H1 (cell line): ENCODE measurements at regions not wholly inside any gene's neighbourhood (a gene's known extent, or its start where the extent isn't known, plus 50 kb on each side); places are given as distances from the start of the nearest gene placed in this dataset.

Experiments used
- CTCF ChIA-PET: fragments of 300-600 bp; sonication (Branson Sonifier 250); formaldehyde crosslinking; loops from one replicate; lab custom pipeline; 2021; ENCODE audit not compliant: partially characterized antibody; lab: Charles Lee
- POLR2A ChIA-PET: fragments of 300-600 bp; sonication (Branson Sonifier 250); formaldehyde crosslinking; loops from one replicate; lab custom pipeline; 2021; ENCODE audit warnings: inconsistent platforms; ENCODE audit not compliant: partially characterized antibody; lab: Charles Lee
- DNase-seq, 2 experiments: peaks; one replicate each; pipeline versions ENCODE4 v3.0.0 to v3.0.0-alpha.2; 2010 to 2022; ENCODE audit warnings: low spot score in 2 of 2, low read depth in 1 of 2, mixed read lengths in 1 of 2
- FAIRE-seq: peaks from 2 replicates; lab custom pipeline; 2011; peaks lifted over from hg19 to GRCh38; lab: Jason Lieb, UNC
- H2AFZ ChIP-seq: 2 replicates; pipeline ENCODE4 v1.8.1; 2012; ENCODE audit warnings: low read length, inconsistent platforms
- H2AK5ac ChIP-seq: 2 replicates; pipeline ENCODE4 v1.6.1; 2013; ENCODE audit warnings: low read depth, low read length
- H2BK120ac ChIP-seq: replicated peaks from 2 replicates; pipeline ENCODE3; 2013; ENCODE audit warnings: low read depth, low read length, inconsistent platforms
- H2BK12ac ChIP-seq: 2 replicates; pipeline ENCODE4 v1.6.1; 2013; ENCODE audit warnings: low read depth, low read length
- H2BK15ac ChIP-seq: 2 replicates; pipeline ENCODE4 v1.6.1; 2013; ENCODE audit warnings: low read length
- H2BK20ac ChIP-seq: 2 replicates; pipeline ENCODE4 v1.6.1; 2013; ENCODE audit warnings: low read length
- H2BK5ac ChIP-seq: 2 replicates; pipeline ENCODE4 v1.6.1; 2013; ENCODE audit warnings: low read depth, low read length
- H3K14ac ChIP-seq: 2 replicates; pipeline ENCODE4 v1.6.1; 2013; ENCODE audit warnings: inconsistent platforms; ENCODE audit not compliant: insufficient read length
- H3K18ac ChIP-seq: 2 replicates; pipeline ENCODE4 v1.6.1; 2013; ENCODE audit warnings: low read length; ENCODE audit errors: extremely low read depth
- H3K23ac ChIP-seq: 2 replicates; pipeline ENCODE4 v1.6.1; 2013; ENCODE audit warnings: inconsistent platforms; ENCODE audit not compliant: insufficient read length
- H3K23me2 ChIP-seq: 2 replicates; pipeline ENCODE4 v1.6.1; 2013; ENCODE audit warnings: low read depth, low read length
- H3K27ac ChIP-seq: 2 replicates; pipeline ENCODE4 v1.6.1; 2011; ENCODE audit warnings: low read depth, low read length, inconsistent platforms
- H3K27me3 ChIP-seq, 4 experiments: replicated peaks in 1 of 4; 1 replicate in 1 of 4; 2 replicates in 3 of 4; pipeline versions ENCODE4 v1.6.1 to v1.8.1; 2011 to 2013; ENCODE audit warnings: low read length in 3 of 4, mild to moderate bottlenecking in 3 of 4, inconsistent platforms in 2 of 4, mixed read lengths in 2 of 4, moderate library complexity in 1 of 4; ENCODE audit not compliant: control insufficient read depth in 3 of 4, insufficient read depth in 3 of 4; ENCODE audit errors: extremely low read depth in 1 of 4
- H3K36me3 ChIP-seq, 4 experiments: 2 replicates each; pipeline versions ENCODE4 v1.6.1 to v1.8.1; 2011 to 2013; ENCODE audit warnings: mild to moderate bottlenecking in 4 of 4, low read length in 3 of 4, moderate library complexity in 2 of 4, control low read depth in 1 of 4, inconsistent platforms in 1 of 4; ENCODE audit not compliant: insufficient read depth in 4 of 4, control insufficient read depth in 2 of 4
- H3K4ac ChIP-seq: replicated peaks from 2 replicates; pipeline ENCODE3; 2013; ENCODE audit warnings: low read length, low read depth, mixed read lengths, inconsistent platforms; ENCODE audit not compliant: insufficient read length
- H3K4me1 ChIP-seq, 4 experiments: replicated peaks in 1 of 4; 1 replicate in 1 of 4; 2 replicates in 3 of 4; pipeline versions ENCODE4 v1.6.1 to v1.8.1; 2011 to 2013; ENCODE audit warnings: low read length in 3 of 4, inconsistent platforms in 2 of 4, mixed read lengths in 1 of 4; ENCODE audit not compliant: insufficient read depth in 4 of 4, control insufficient read depth in 3 of 4
- H3K4me2 ChIP-seq, 2 experiments: 2 replicates each; pipeline versions ENCODE4 v1.6.1 to v1.8.1; 2011 to 2013; ENCODE audit warnings: low read depth in 2 of 2, low read length in 2 of 2, control low read depth in 1 of 2, inconsistent platforms in 1 of 2, mild to moderate bottlenecking in 1 of 2; ENCODE audit not compliant: insufficient read depth in 1 of 2
- H3K4me3 ChIP-seq, 4 experiments: fragments of 200-600, 300-600 bp in 1 of 4; sonication (generic), shearing (Covaris generic), sonication (Bioruptor Twin) in 1 of 4; 2 replicates each; pipeline versions ENCODE4 v1.5.1 to v1.8.1; 2011 to 2016; ENCODE audit warnings: low read length in 4 of 4, low read depth in 3 of 4, control low read depth in 2 of 4, inconsistent platforms in 2 of 4, mild to moderate bottlenecking in 2 of 4, mixed read lengths in 1 of 4, moderate library complexity in 1 of 4; ENCODE audit not compliant: insufficient read depth in 2 of 4; ENCODE audit errors: extremely low read depth in 1 of 4
- H3K56ac ChIP-seq: replicated peaks from 2 replicates; pipeline ENCODE3; 2013; ENCODE audit warnings: low read depth, mild to moderate bottlenecking, mixed read lengths, low read length, inconsistent platforms; ENCODE audit not compliant: insufficient read length
- H3K79me1 ChIP-seq: 2 replicates; pipeline ENCODE4 v1.6.1; 2013; ENCODE audit warnings: low read depth, low read length, control low read depth
- H3K79me2 ChIP-seq, 2 experiments: 2 replicates each; pipeline versions ENCODE4 v1.6.1 to v1.8.1; 2012 to 2013; ENCODE audit warnings: low read length in 2 of 2, mild to moderate bottlenecking in 2 of 2, inconsistent platforms in 1 of 2; ENCODE audit not compliant: insufficient read depth in 2 of 2, control insufficient read depth in 1 of 2
- H3K9ac ChIP-seq, 4 experiments: replicated peaks in 1 of 4; 1 replicate in 1 of 4; 2 replicates in 3 of 4; pipeline versions ENCODE4 v1.6.1 to v1.8.1; 2011 to 2013; ENCODE audit warnings: low read depth in 3 of 4, low read length in 3 of 4, control low read depth in 2 of 4, mild to moderate bottlenecking in 2 of 4, moderate library complexity in 2 of 4, inconsistent platforms in 1 of 4; ENCODE audit errors: extremely low read depth in 1 of 4
- H3K9me3 ChIP-seq, 2 experiments: 2 replicates each; pipeline versions ENCODE4 v1.6.1 to v1.8.1; 2012 to 2013; ENCODE audit warnings: mild to moderate bottlenecking in 2 of 2, moderate library complexity in 2 of 2, control low read depth in 1 of 2, inconsistent platforms in 1 of 2, low read depth in 1 of 2, low read length in 1 of 2, mixed read lengths in 1 of 2; ENCODE audit not compliant: insufficient read depth in 2 of 2
- H4K20me1 ChIP-seq, 2 experiments: replicated peaks in 1 of 2; 2 replicates each; pipeline versions ENCODE3 to v1.8.1; 2011 to 2013; ENCODE audit warnings: inconsistent platforms in 2 of 2, low read length in 2 of 2, mild to moderate bottlenecking in 1 of 2; ENCODE audit not compliant: insufficient read depth in 2 of 2, control insufficient read depth in 1 of 2
- H4K5ac ChIP-seq: 2 replicates; pipeline ENCODE4 v1.6.1; 2013; ENCODE audit warnings: low read length, low read depth, mixed read lengths, inconsistent platforms; ENCODE audit not compliant: insufficient read length
- H4K8ac ChIP-seq: 2 replicates; pipeline ENCODE4 v1.8.0; 2013; ENCODE audit warnings: mild to moderate bottlenecking, moderate library complexity, low read length, inconsistent platforms; ENCODE audit not compliant: insufficient read depth; ENCODE audit errors: extremely low read depth
- H4K91ac ChIP-seq: replicated peaks from 2 replicates; pipeline ENCODE3; 2013; ENCODE audit warnings: low read length, mixed read lengths, inconsistent platforms; ENCODE audit not compliant: insufficient read length
- BRCA1 ChIP-seq: IDR thresholded peaks from 2 replicates; pipeline ENCODE4 v1.6.1; 2012; ENCODE audit warnings: low read depth, low read length, improper control_type of control experiment
- EGR1 ChIP-seq: IDR thresholded peaks from 2 replicates; pipeline ENCODE4 v1.6.1; 2011; ENCODE audit warnings: low read depth, low read length, borderline replicate concordance
- EP300 ChIP-seq, 2 experiments: IDR thresholded peaks; 1 replicate in 1 of 2; 2 replicates in 1 of 2; pipeline ENCODE4 v1.6.1; 2011 to 2012; ENCODE audit warnings: low read depth in 2 of 2, low read length in 2 of 2, mild to moderate bottlenecking in 2 of 2, borderline replicate concordance in 1 of 2, inconsistent platforms in 1 of 2, moderate library complexity in 1 of 2
- GABPA ChIP-seq: IDR thresholded peaks from 2 replicates; pipeline ENCODE4 v1.6.1; 2011; ENCODE audit warnings: mild to moderate bottlenecking, low read length, moderate library complexity, borderline replicate concordance; ENCODE audit not compliant: insufficient read depth
- KDM1A ChIP-seq: fragments of 200-600, 300-600 bp; sonication (generic); IDR thresholded peaks from 2 replicates; pipeline ENCODE4 v1.7.1; 2016; ENCODE audit warnings: mild to moderate bottlenecking, low read length, borderline replicate concordance
- NRF1 ChIP-seq: IDR thresholded peaks from 2 replicates; pipeline ENCODE4 v1.6.1; 2011; ENCODE audit warnings: mild to moderate bottlenecking, low read depth, low read length, improper control_type of control experiment
- RXRA ChIP-seq: IDR thresholded peaks from 2 replicates; pipeline ENCODE4 v1.6.1; 2011; ENCODE audit warnings: low read depth, mild to moderate bottlenecking, low read length, moderate library complexity; ENCODE audit not compliant: insufficient read depth
- SIN3A ChIP-seq, 2 experiments: IDR thresholded peaks in 1 of 2; conservative IDR thresholded peaks in 1 of 2; 2 replicates each; pipeline ENCODE4 v1.6.1; 2011 to 2012; ENCODE audit warnings: low read length in 2 of 2, improper control_type of control experiment in 1 of 2, low read depth in 1 of 2, mild to moderate bottlenecking in 1 of 2
- TAF1 ChIP-seq: IDR thresholded peaks from 2 replicates; pipeline ENCODE4 v1.6.1; 2011; ENCODE audit warnings: mild to moderate bottlenecking, low read depth, low read length
- ZNF274 ChIP-seq: IDR thresholded peaks from 2 replicates; pipeline ENCODE4 v1.7.0; 2012; ENCODE audit warnings: low read length, borderline replicate concordance; ENCODE audit errors: extremely low read depth
- WGBS, 2 experiments: shearing (Covaris generic) in 1 of 2; methylation state at CpG; one replicate each; pipeline versions ENCODE4 v1.1.6 to v1.1.7; 2013 to 2015; ENCODE audit warnings: low lambda C conversion rate in 2 of 2, mixed read lengths in 2 of 2, inconsistent platforms in 1 of 2, low coverage in 1 of 2, missing lambda C conversion rate in 1 of 2; ENCODE audit not compliant: insufficient replicate concordance in 2 of 2, insufficient coverage in 1 of 2, insufficient read length in 1 of 2; ENCODE audit errors: extremely low coverage in 1 of 2, missing lambda C conversion rate in 1 of 2; 5-methylcytosine and 5-hydroxymethylcytosine counted together
- TF ChIP-seq, protein P1 (sequence below): IDR thresholded peaks from 2 replicates; pipeline ENCODE4 v1.6.1; 2012; ENCODE audit warnings: inconsistent platforms
- TF ChIP-seq, protein P2 (sequence below): IDR thresholded peaks from 2 replicates; pipeline ENCODE4 v1.6.1; 2012; ENCODE audit warnings: low read length, inconsistent platforms

DNA sequence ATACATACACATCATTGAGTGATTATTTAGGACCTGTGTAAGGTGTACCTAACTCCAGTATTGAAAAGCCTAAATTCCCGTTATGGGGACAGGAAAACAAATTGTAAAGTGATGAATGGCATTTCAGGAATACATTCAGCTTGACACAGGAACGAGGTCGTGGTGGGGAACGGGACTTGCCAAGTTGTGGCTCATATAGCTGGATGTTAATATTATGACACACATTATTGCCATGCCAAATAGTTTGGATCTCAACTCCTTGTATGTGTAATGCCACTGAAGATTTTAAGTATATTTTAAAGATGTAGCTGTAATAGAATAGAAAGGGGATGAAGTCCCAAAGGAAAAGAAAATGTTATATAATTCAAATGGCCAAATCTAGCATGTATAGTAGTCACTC, 227.2 kb upstream of the GOLIM4 start:
- Histone ChIP-seq H3K9me3 (no peaks in the 10 kb centered on the region), H3K36me3 (no peaks in the 10 kb centered on the region), H3K56ac (no peak overlapping the region), H3K23me2 (no peaks in the 10 kb centered on the region), H4K20me1 (no peaks in the 10 kb centered on the region), H2BK5ac (no peak overlapping the region), H3K18ac (no peak overlapping the region), H3K14ac (no peak overlapping the region), H4K8ac (no peak overlapping the region), H3K4me1 (no peaks in the 10 kb centered on the region), H2AFZ (no peak overlapping the region), H4K5ac (no peak overlapping the region), H3K27me3 (no peaks in the 10 kb centered on the region), H3K4ac (no peak overlapping the region), H3K79me2 (no peaks in the 10 kb centered on the region), H2BK15ac (no peak overlapping the region), H2BK120ac (no peak overlapping the region), H2BK20ac (no peak overlapping the region), H2AK5ac (no peak overlapping the region), H3K27ac (no peak overlapping the region), H3K4me3 (no peak overlapping the region), H3K4me2 (no peak overlapping the region), H3K9ac (no peak overlapping the region), H4K91ac (no peak overlapping the region), H2BK12ac (no peak overlapping the region), H3K79me1 (no peaks in the 10 kb centered on the region), H3K23ac (no peak overlapping the region)
- POLR2A ChIA-PET = no interaction called here
- no peak for DNase-seq
- WGBS, 2 experiments = 70% methylated on average over 4 of the region's 4 CpGs; no CpG with 5 or more reads in 1 of the 2 experiments
- CTCF ChIA-PET = interaction anchor here (0.5 to 1.0 kb wide), 3 partner anchors 9 to 47 kb away, joined by 3 to 4 read pairs (median 3); no protein-coding TSS in a partner anchor
- no peak for FAIRE-seq
- TF ChIP-seq, protein P1, sequence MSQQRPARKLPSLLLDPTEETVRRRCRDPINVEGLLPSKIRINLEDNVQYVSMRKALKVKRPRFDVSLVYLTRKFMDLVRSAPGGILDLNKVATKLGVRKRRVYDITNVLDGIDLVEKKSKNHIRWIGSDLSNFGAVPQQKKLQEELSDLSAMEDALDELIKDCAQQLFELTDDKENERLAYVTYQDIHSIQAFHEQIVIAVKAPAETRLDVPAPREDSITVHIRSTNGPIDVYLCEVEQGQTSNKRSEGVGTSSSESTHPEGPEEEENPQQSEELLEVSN = no peak
- TF ChIP-seq SIN3A (conservative IDR thresholded peaks at IDR 0.05 in 1 of 2, IDR thresholded peaks at IDR 0.05 in 1 of 2; ENCODE audit: low read depth in 1 of 2, low read length in 2 of 2) = no peak
- no peak for TF ChIP-seq RXRA
- TF ChIP-seq EP300 (IDR thresholded peaks at IDR 0.05; ENCODE audit: borderline replicate concordance in 1 of 2, low read depth in 2 of 2, low read length in 2 of 2) = no peak
- no peak for TF ChIP-seq ZNF274
- TF ChIP-seq EGR1 = no peak
- no peak for TF ChIP-seq GABPA
- no peak for TF ChIP-seq TAF1
- TF ChIP-seq NRF1 = no peak
- TF ChIP-seq, protein P2, sequence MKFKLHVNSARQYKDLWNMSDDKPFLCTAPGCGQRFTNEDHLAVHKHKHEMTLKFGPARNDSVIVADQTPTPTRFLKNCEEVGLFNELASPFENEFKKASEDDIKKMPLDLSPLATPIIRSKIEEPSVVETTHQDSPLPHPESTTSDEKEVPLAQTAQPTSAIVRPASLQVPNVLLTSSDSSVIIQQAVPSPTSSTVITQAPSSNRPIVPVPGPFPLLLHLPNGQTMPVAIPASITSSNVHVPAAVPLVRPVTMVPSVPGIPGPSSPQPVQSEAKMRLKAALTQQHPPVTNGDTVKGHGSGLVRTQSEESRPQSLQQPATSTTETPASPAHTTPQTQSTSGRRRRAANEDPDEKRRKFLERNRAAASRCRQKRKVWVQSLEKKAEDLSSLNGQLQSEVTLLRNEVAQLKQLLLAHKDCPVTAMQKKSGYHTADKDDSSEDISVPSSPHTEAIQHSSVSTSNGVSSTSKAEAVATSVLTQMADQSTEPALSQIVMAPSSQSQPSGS = no peak
- no peak for TF ChIP-seq KDM1A
- TF ChIP-seq BRCA1 = no peak
